ENCODE measurements at regions not wholly inside any gene's neighbourhood (a gene's known extent, or its start where the extent isn't known, plus 50 kb on each side); places are given as distances from the start of the nearest gene placed in this dataset.

DNA sequence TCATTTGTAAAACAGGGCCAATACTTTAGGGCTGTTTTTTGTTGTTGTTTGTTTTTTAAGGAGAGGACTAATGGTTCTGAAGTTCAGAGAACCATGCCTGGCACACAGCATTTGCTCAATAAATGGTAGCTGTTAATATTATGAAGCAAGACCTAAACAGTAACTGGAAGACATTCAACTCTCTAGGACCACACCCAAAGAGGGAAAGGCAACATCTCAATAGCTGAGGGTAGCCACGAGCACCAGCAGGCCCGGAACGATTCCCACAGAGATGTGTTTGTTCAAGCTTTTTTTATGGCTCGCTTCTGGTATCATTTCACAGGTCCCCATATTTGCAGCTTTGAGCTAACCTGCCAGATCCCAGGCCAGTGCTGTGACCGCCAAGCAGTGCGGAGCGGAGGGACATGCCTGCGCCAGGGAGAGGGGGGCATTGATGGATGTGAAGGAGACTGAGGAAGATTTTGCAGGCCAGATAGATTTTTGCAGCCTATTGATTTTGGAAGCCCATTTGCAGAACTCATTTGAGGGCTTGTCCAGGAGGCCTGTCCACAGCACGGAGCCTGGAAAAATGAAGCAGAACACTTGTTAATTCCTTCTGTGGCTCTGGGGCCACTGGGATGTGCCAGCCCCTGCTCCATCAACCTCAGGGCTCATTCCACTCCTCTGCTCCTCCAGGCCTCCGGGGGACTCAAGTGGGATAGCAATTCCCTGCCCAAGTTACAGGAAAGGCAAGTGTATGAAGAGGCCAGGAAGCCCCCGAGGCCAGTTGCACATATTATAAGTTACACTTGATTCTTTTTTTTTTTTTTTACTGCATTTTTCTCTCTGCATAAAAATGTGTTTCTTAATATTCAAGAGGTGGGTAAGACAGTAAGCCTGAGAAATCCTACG is 57.3 kb upstream of the FGFR2 start:
- H3K4me2 ChIP-seq (ENCODE audit: insufficient read depth, insufficient read length, low read length) = no peak overlapping the region
- H3K27ac ChIP-seq (ENCODE audit: insufficient read length, low read depth, low read length) = no peak overlapping the region
- Mint-ChIP-seq H3K9me3 (peaks cover 3 to 4% of the 10 kb centered on the region in 2 experiments; a peak in 3 of 5 replicates), H3K27me3 (ENCODE audit: low read depth) (no peaks in the 10 kb centered on the region; the same call in 1 of the 2 replicates), H3K4me3 (no peak overlapping the region), H3K36me3 (ENCODE audit: insufficient read depth in 1 of 3, low read depth in 3 of 3) (peaks cover 0 to 4% (median 0%) of the 10 kb centered on the region in 3 experiments; a peak in 1 of 7 replicates), H3K27ac (no peak overlapping the region), H3K4me1 (peaks cover 13 to 14% of the 10 kb centered on the region in 2 experiments)
- H3K56ac ChIP-seq (ENCODE audit: insufficient read length, low read depth, low read length) = no peak overlapping the region
- H2BK5ac ChIP-seq (ENCODE audit: insufficient read length, low read length) = no peak overlapping the region
- no peaks in the 10 kb centered on the region for H3K79me2 ChIP-seq (ENCODE audit: insufficient read depth, low read length)
- no peaks in the 10 kb centered on the region for H3K9me3 ChIP-seq (ENCODE audit: control insufficient read depth, low read depth, low read length)
- no CpG with 5 or more reads among the region's 12 CpGs for WGBS (ENCODE audit: extremely low coverage, insufficient read length, low lambda C conversion rate)
- no peak overlapping the region for H4K91ac ChIP-seq (ENCODE audit: insufficient read length, low read depth, low read length)
- H3K23me2 ChIP-seq (ENCODE audit: insufficient read length, low read depth, low read length, poor library complexity, severe bottlenecking) = no peaks in the 10 kb centered on the region
- H4K5ac ChIP-seq (ENCODE audit: insufficient read length, low read depth, low read length) = no peak overlapping the region
- no peak overlapping the region for H3K9ac ChIP-seq (ENCODE audit: extremely low read depth, insufficient read length, low read length)
- no peak overlapping the region for H2AFZ ChIP-seq (ENCODE audit: low read length)
- no peak overlapping the region for H3K18ac ChIP-seq (ENCODE audit: insufficient read length, low read depth, low read length)
- no peak overlapping the region for H2BK120ac ChIP-seq (ENCODE audit: low read depth, low read length, poor library complexity, severe bottlenecking)
- H3T11ph ChIP-seq (ENCODE audit: low read length) = no peak overlapping the region
- no peak overlapping the region for H3K23ac ChIP-seq (ENCODE audit: insufficient read length, low read depth, low read length)
- H3K4ac ChIP-seq (ENCODE audit: low read depth, low read length) = no peak overlapping the region
- no peak for DNase-seq
- H3K4me1 ChIP-seq (ENCODE audit: insufficient read depth, low read length) = peaks cover 5% of the 10 kb centered on the region; the same call in 1 of the 2 replicates
- H2BK20ac ChIP-seq (ENCODE audit: low read depth, low read length, poor library complexity, severe bottlenecking) = no peak overlapping the region
- TF ChIP-seq CTCF (conservative IDR thresholded peaks at IDR 0.05) = no peak
- H4K8ac ChIP-seq (replicated peaks; ENCODE audit: insufficient read length, low read depth, low read length) = no peak overlapping the region
- H3K27me3 ChIP-seq (ENCODE audit: insufficient read depth, low read length) = no peaks in the 10 kb centered on the region
- H2AK5ac ChIP-seq (ENCODE audit: insufficient read length, low read length) = no peak overlapping the region
- H4K20me1 ChIP-seq (ENCODE audit: control insufficient read depth, insufficient read depth, insufficient read length) = no peaks in the 10 kb centered on the region
- H2BK12ac ChIP-seq (ENCODE audit: insufficient read length, low read depth, low read length) = no peak overlapping the region
- H2BK15ac ChIP-seq (ENCODE audit: low read depth, low read length) = no peak overlapping the region
- no peak overlapping the region for H3K14ac ChIP-seq (ENCODE audit: insufficient read depth, low read length)
- no peaks in the 10 kb centered on the region for H3K79me1 ChIP-seq (ENCODE audit: insufficient read depth, low read depth, low read length, poor library complexity, severe bottlenecking)
